HCEC 1CT (cell line): ENCODE measurements at regions not wholly inside any gene's neighbourhood (a gene's known extent, or its start where the extent isn't known, plus 50 kb on each side); places are given as distances from the start of the nearest gene placed in this dataset.

Experiments used
- DNase-seq: peaks from one replicate; pipeline ENCODE4 v3.0.0-alpha.2; 2017

GRCh38 chr2:164288235-164288634, 333.0 kb downstream of the GRB14 start:
- DNase-seq, result no peak

GRCh38 chr2:164287056-164287455, 334.2 kb downstream of the GRB14 start:
- no peak for DNase-seq

- no peak for DNase-seq
Observed at GRCh38 chr2:164285576-164285975, 335.7 kb downstream of the GRB14 start.

GRCh38 chr2:164281896-164282295, 339.4 kb downstream of the GRB14 start:
- no peak for DNase-seq

GRCh38 chr2:164275659-164276058, 345.6 kb downstream of the GRB14 start:
- peak; percentile 19 for DNase-seq

- peak; percentile 58 for DNase-seq
Observed at GRCh38 chr2:164260506-164260905, 360.8 kb downstream of the GRB14 start.

- DNase-seq, result peak; percentile 47
Observed at GRCh38 chr2:164257742-164258141, 363.5 kb downstream of the GRB14 start.

GRCh38 chr2:164252568-164253287, 368.6 kb downstream of the GRB14 start:
- DNase-seq, result no peak

GRCh38 chr2:164243315-164243714, 378.0 kb downstream of the GRB14 start:
- DNase-seq, result no peak

GRCh38 chr2:164242409-164242808, 378.9 kb downstream of the GRB14 start:
- DNase-seq, result peak; percentile 5

GRCh38 chr2:164234074-164234473, 387.2 kb downstream of the GRB14 start:
- DNase-seq, result no peak

- no peak for DNase-seq
Observed at GRCh38 chr2:164224007-164224406, 397.3 kb downstream of the GRB14 start.

GRCh38 chr2:164221473-164221872, 399.8 kb downstream of the GRB14 start:
- no peak for DNase-seq

GRCh38 chr2:164220265-164220664, 401.0 kb downstream of the GRB14 start:
- no peak for DNase-seq

- DNase-seq, result no peak
Observed at GRCh38 chr2:164213916-164214315, 407.4 kb downstream of the GRB14 start.

GRCh38 chr2:164205347-164205746, 415.9 kb downstream of the GRB14 start:
- DNase-seq, result peak; percentile 92

- DNase-seq, result no peak
Observed at GRCh38 chr2:164203131-164203530, 418.2 kb downstream of the GRB14 start.

GRCh38 chr2:164198256-164198655, 423.0 kb downstream of the GRB14 start:
- no peak for DNase-seq

GRCh38 chr2:164190700-164191099, 430.6 kb downstream of the GRB14 start:
- DNase-seq, result no peak

GRCh38 chr2:164189851-164190250, 431.4 kb downstream of the GRB14 start:
- no peak for DNase-seq

GRCh38 chr2:164187121-164187520, 434.2 kb downstream of the GRB14 start:
- no peak for DNase-seq

- no peak for DNase-seq
Observed at GRCh38 chr2:164186591-164186990, 434.7 kb downstream of the GRB14 start.

GRCh38 chr2:164182116-164182627, 439.1 kb downstream of the GRB14 start:
- no peak for DNase-seq

GRCh38 chr2:164178835-164179465, 442.3 kb downstream of the GRB14 start:
- DNase-seq, result peak; percentile 39
